Tibial artery (tissue), 4 donors: ENCODE measurements at regions not wholly inside any gene's neighbourhood (a gene's known extent, or its start where the extent isn't known, plus 50 kb on each side); places are given as distances from the start of the nearest gene placed in this dataset.

Source experiments
- DNase-seq, 2 donors: peaks; one replicate each; pipeline ENCODE4 v3.0.0-alpha.2; 2019
- H3K27ac ChIP-seq, 2 donors: fragments of 200-600 bp; sonication (generic) in 1 of 2; 1 replicate in 1 of 2; 2 replicates in 1 of 2; pipeline ENCODE4 v1.5.1; 2018 to 2019; ENCODE audit warnings: mild to moderate bottlenecking in 1 of 2
- H3K27me3 ChIP-seq, 2 donors: fragments of 200-600 bp; sonication (generic) in 1 of 2; one replicate each; pipeline versions ENCODE4 v1.5.1 to v1.6.0; 2016 to 2019
- H3K36me3 ChIP-seq, 3 donors: fragments of 200-600 bp; sonication (generic) in 2 of 3; one replicate each; pipeline ENCODE4 v1.5.1; 2016 to 2019; ENCODE audit warnings: mild to moderate bottlenecking in 2 of 3
- H3K4me1 ChIP-seq, 4 donors: fragments of 200-600 bp; sonication (generic) in 2 of 4; 1 replicate in 3 of 4; 2 replicates in 1 of 4; pipeline ENCODE4 v1.5.1; 2016 to 2019
- H3K4me3 ChIP-seq, 2 donors: fragments of 200-600 bp; sonication (generic) in 1 of 2; 1 replicate in 1 of 2; 2 replicates in 1 of 2; pipeline ENCODE4 v1.5.1; 2018 to 2019; ENCODE audit warnings: mild to moderate bottlenecking in 2 of 2
- H3K9me3 ChIP-seq, 3 donors: fragments of 200-600 bp; sonication (generic) in 1 of 3; one replicate each; pipeline ENCODE4 v1.5.1; 2016 to 2019
- CTCF ChIP-seq, 2 experiments: fragments of 200-600 bp in 1 of 2; fragments of 450-650 bp in 1 of 2; IDR thresholded peaks; one replicate each; pipeline ENCODE4 v1.5.1; 2017 to 2019; ENCODE audit warnings: antibody characterized with exemption in 2 of 2, mild to moderate bottlenecking in 1 of 2, moderate library complexity in 1 of 2
- intact Hi-C: fragments of 100-400 bp; cut with DNase I; formaldehyde crosslinking; loops from one replicate; pipeline ENCODE4 v1.15.0; 2023; ENCODE audit warnings: low total_unique reads

- no peaks in the 10 kb centered on the region for H3K27me3 ChIP-seq
- H3K27ac ChIP-seq: no peak overlapping the region
- TF ChIP-seq CTCF (IDR thresholded peaks at IDR 0.05): no peak
- intact Hi-C loops: no loop called here
- H3K36me3 ChIP-seq: no peaks in the 10 kb centered on the region
- H3K4me3 ChIP-seq: no peak overlapping the region
- DNase-seq: no peak
- no peaks in the 10 kb centered on the region for H3K9me3 ChIP-seq
- H3K4me1 ChIP-seq: no peaks in the 10 kb centered on the region
Observed at GRCh38 chr2:224325941-224326340, 76.0 kb downstream of the FAM124B start.

GRCh38 chr2:224324604-224325003, 77.3 kb downstream of the FAM124B start:
- H3K4me3 ChIP-seq: no peak overlapping the region
- H3K9me3 ChIP-seq: no peaks in the 10 kb centered on the region
- no peak overlapping the region for H3K27ac ChIP-seq
- H3K4me1 ChIP-seq: no peaks in the 10 kb centered on the region
- no peaks in the 10 kb centered on the region for H3K27me3 ChIP-seq
- DNase-seq: no peak
- TF ChIP-seq CTCF (IDR thresholded peaks at IDR 0.05): no peak
- intact Hi-C loops: no loop called here
- H3K36me3 ChIP-seq: no peaks in the 10 kb centered on the region

GRCh38 chr2:224320660-224321059, 81.2 kb downstream of the FAM124B start:
- no peak for DNase-seq
- Histone ChIP-seq H3K9me3 (no peaks in the 10 kb centered on the region), H3K27ac (no peak overlapping the region), H3K36me3 (no peaks in the 10 kb centered on the region), H3K4me3 (no peak overlapping the region), H3K4me1 (no peaks in the 10 kb centered on the region), H3K27me3 (peaks cover 0 to 4% of the 10 kb centered on the region in 2 donors)
- no peak for TF ChIP-seq CTCF (IDR thresholded peaks at IDR 0.05)
- intact Hi-C loops: no loop called here

GRCh38 chr2:224319750-224320149, 82.2 kb downstream of the FAM124B start:
- no peak overlapping the region for H3K4me3 ChIP-seq
- no peaks in the 10 kb centered on the region for H3K4me1 ChIP-seq
- no peak for DNase-seq
- TF ChIP-seq CTCF (IDR thresholded peaks at IDR 0.05): no peak
- H3K36me3 ChIP-seq: no peaks in the 10 kb centered on the region
- H3K27ac ChIP-seq: no peak overlapping the region
- intact Hi-C loops: no loop called here
- H3K27me3 ChIP-seq: peaks cover 0 to 4% of the 10 kb centered on the region in 2 donors
- H3K9me3 ChIP-seq: no peaks in the 10 kb centered on the region

- no peak for TF ChIP-seq CTCF (IDR thresholded peaks at IDR 0.05)
- H3K27ac ChIP-seq: no peak overlapping the region
- no peaks in the 10 kb centered on the region for H3K36me3 ChIP-seq
- peaks cover 0 to 4% of the 10 kb centered on the region in 2 donors for H3K27me3 ChIP-seq
- intact Hi-C loops: no loop called here
- no peak for DNase-seq
- H3K4me1 ChIP-seq: no peaks in the 10 kb centered on the region
- no peak overlapping the region for H3K4me3 ChIP-seq
- no peaks in the 10 kb centered on the region for H3K9me3 ChIP-seq
Observed at GRCh38 chr2:224312741-224313140, 89.2 kb downstream of the FAM124B start.

- Histone ChIP-seq H3K4me3 (no peak overlapping the region), H3K27ac (no peak overlapping the region), H3K9me3 (no peaks in the 10 kb centered on the region), H3K36me3 (no peaks in the 10 kb centered on the region), H3K27me3 (peaks cover 0 to 2% of the 10 kb centered on the region in 2 donors), H3K4me1 (no peaks in the 10 kb centered on the region)
- DNase-seq: no peak
- intact Hi-C loops: no loop called here
- TF ChIP-seq CTCF (IDR thresholded peaks at IDR 0.05): no peak
Observed at GRCh38 chr2:224310943-224311625, 90.8 kb downstream of the FAM124B start.
